ENCODE measurements at regions not wholly inside any gene's neighbourhood (a gene's known extent, or its start where the extent isn't known, plus 50 kb on each side); places are given as distances from the start of the nearest gene placed in this dataset.

DNA sequence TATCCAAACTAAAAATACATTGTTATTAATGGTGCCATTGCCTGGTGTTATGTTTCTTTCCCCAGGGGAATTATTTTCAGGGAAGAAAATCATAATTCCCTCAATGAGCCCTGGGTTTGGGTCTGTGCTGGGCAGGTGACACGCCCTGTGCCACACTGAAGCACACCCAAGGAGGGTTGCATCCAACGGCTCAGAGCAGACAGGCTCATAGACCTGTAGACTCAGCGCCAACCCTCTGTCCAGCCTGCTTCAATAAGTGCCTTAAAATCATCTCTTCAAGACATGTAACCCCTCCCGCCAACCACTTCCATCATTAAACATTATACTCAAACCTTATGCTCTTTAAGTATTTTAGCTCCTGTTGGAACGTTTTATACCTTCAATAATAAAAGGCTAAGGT is 225.3 kb upstream of the CDH4 start:
- Mint-ChIP-seq H3K4me1 (no peaks in the 10 kb centered on the region), H3K4me3 (no peak overlapping the region), H3K27ac (no peak overlapping the region), H3K36me3 (ENCODE audit: low read depth) (no peaks in the 10 kb centered on the region), H3K27me3 (ENCODE audit: low read depth, poor library complexity) (peaks cover 27% of the 10 kb centered on the region), H3K9me3 (peaks cover 16% of the 10 kb centered on the region)
- TF ChIP-seq, protein P1, sequence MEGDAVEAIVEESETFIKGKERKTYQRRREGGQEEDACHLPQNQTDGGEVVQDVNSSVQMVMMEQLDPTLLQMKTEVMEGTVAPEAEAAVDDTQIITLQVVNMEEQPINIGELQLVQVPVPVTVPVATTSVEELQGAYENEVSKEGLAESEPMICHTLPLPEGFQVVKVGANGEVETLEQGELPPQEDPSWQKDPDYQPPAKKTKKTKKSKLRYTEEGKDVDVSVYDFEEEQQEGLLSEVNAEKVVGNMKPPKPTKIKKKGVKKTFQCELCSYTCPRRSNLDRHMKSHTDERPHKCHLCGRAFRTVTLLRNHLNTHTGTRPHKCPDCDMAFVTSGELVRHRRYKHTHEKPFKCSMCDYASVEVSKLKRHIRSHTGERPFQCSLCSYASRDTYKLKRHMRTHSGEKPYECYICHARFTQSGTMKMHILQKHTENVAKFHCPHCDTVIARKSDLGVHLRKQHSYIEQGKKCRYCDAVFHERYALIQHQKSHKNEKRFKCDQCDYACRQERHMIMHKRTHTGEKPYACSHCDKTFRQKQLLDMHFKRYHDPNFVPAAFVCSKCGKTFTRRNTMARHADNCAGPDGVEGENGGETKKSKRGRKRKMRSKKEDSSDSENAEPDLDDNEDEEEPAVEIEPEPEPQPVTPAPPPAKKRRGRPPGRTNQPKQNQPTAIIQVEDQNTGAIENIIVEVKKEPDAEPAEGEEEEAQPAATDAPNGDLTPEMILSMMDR (IDR thresholded peaks at IDR 0.05) = no peak
- DNase-seq = no peak

DNA sequence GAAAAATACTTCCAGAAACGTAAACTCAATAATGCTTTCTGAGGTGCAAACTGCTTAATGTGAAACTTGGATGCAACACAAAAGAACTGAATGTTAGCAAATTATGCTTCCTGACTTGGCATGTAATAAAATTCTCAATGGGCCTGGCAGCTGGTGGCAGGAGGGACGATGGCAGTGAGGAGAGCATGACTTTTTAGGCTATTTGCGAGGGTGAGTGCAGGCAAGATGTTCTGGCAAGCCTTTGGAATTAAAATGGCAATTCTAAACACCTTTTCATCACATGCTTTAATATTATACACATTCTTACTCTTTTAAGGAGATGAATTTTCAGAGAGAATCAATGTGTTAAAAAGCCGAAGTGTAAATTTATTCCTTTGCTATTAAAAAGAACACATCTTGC is 224.8 kb upstream of the CDH4 start:
- H3K27me3 Mint-ChIP-seq (ENCODE audit: low read depth, poor library complexity) = peaks cover 26% of the 10 kb centered on the region
- peaks cover 16% of the 10 kb centered on the region for H3K9me3 Mint-ChIP-seq
- H3K36me3 Mint-ChIP-seq (ENCODE audit: low read depth) = no peaks in the 10 kb centered on the region
- H3K4me3 Mint-ChIP-seq = no peak overlapping the region
- no peak overlapping the region for H3K27ac Mint-ChIP-seq
- TF ChIP-seq, protein P1 (IDR thresholded peaks at IDR 0.05) = no peak
- no peaks in the 10 kb centered on the region for H3K4me1 Mint-ChIP-seq
- no peak for DNase-seq

DNA sequence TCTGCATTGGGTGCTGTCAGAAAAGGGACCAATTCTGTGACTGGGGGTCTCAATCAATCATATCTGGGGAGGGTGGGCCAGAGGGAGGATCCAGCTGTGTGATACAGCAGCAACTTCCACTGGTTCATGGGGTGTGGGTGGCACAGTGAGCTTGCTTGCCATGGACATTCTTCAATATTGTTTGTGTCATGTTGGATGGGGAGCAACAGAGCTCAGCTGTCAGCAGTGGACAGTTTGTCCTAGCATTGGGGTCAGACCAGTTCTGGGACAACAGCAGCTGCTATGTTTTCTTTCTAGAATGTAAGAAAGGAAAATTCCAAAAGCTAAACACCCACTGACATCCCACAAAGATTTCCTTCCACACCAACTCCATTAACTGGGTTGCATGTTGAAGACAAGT is 221.9 kb upstream of the CDH4 start:
- no peak for DNase-seq
- no peak overlapping the region for H3K27ac Mint-ChIP-seq
- TF ChIP-seq, protein P1 (IDR thresholded peaks at IDR 0.05) = no peak
- H3K27me3 Mint-ChIP-seq (ENCODE audit: low read depth, poor library complexity) = peaks cover 18% of the 10 kb centered on the region
- no peaks in the 10 kb centered on the region for H3K36me3 Mint-ChIP-seq (ENCODE audit: low read depth)
- H3K9me3 Mint-ChIP-seq = peaks cover 16% of the 10 kb centered on the region
- no peak overlapping the region for H3K4me3 Mint-ChIP-seq
- H3K4me1 Mint-ChIP-seq = no peaks in the 10 kb centered on the region

DNA sequence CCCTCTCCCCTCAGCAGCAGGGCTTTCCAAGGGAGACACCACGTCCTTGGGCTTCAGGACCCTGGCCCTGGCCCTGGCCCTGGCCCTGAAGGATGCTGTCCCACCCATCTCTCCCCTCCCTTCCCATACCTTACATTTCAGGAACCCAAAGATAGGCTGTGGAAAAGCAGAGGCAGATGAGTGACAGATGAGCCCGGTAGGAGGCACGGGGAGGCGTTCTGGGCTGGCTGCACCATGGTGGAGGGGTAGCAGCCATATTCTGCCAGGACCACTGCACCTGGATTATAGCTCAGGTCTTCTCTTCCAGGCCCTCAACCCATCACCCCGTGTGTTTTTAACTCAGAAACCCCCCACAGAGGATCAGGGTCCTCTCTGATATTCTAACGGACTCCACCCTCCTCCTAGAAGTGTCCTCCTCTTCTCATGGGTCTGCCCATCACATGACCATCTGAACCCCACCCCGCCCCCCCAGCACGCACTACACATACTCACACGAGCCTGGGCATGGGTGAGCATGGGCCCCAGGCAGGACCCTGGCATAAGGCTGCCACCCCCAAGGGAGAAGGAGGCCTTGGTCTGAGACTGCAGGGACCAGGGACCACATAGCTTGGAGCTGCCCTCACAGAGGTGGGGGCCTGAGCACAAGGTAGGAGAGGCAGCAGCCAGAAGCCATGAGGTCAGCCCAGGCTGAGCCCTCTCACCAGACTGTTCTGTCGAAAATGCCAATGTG is 220.8 kb upstream of the CDH4 start:
- no peak for DNase-seq
- H3K27ac Mint-ChIP-seq = no peak overlapping the region
- no peaks in the 10 kb centered on the region for H3K36me3 Mint-ChIP-seq (ENCODE audit: low read depth)
- peaks cover 16% of the 10 kb centered on the region for H3K9me3 Mint-ChIP-seq
- peaks cover 18% of the 10 kb centered on the region for H3K27me3 Mint-ChIP-seq (ENCODE audit: low read depth, poor library complexity)
- TF ChIP-seq, protein P1 (IDR thresholded peaks at IDR 0.05) = no peak
- H3K4me3 Mint-ChIP-seq = no peak overlapping the region
- no peaks in the 10 kb centered on the region for H3K4me1 Mint-ChIP-seq

DNA sequence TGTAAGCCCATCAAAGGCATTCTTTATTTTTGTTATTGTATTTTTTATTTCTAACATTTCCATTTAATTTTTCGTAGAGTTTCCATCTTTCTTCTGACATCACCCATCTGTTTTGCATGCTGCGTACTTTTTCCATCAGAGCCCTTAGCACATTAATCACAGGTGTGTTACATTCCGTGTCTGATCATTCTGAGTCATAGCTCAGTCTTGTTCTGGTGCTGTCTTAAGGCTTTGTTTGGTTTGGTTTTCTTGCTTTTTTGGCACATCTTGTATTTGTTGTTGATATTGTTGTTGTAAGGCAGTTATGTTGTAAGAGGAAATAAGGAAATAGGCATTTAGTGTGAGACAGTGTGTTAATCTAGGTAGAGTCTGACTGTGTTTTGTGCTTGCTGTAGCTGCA is 214.6 kb upstream of the CDH4 start:
- H3K27ac Mint-ChIP-seq = no peak overlapping the region
- H3K4me1 Mint-ChIP-seq = no peaks in the 10 kb centered on the region
- no peaks in the 10 kb centered on the region for H3K36me3 Mint-ChIP-seq (ENCODE audit: low read depth)
- TF ChIP-seq, protein P1 (IDR thresholded peaks at IDR 0.05) = no peak
- no peaks in the 10 kb centered on the region for H3K9me3 Mint-ChIP-seq
- no peak for DNase-seq
- H3K27me3 Mint-ChIP-seq (ENCODE audit: low read depth, poor library complexity) = peaks cover 15% of the 10 kb centered on the region
- no peak overlapping the region for H3K4me3 Mint-ChIP-seq

DNA sequence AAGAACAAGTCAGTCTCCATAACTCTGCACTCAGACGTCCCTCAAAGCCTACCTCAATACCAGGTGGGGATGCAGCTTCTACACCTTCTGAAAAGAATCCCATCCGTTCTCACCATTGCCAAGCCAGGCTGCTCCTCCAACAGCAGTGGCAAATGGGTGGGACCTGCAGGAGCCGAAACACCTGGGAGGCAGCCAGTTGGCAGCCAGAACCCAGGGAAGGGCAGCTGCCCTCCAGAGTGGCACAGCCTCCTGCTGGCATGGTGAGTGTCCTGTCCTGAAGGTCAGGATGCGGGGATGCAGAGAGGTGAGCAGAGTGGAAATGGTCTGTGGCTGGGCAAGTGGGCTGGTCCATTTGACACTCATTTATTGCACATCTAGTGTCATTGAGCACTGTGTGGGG is 210.6 kb upstream of the CDH4 start:
- H3K4me3 Mint-ChIP-seq = no peak overlapping the region
- H3K4me1 Mint-ChIP-seq = no peaks in the 10 kb centered on the region
- no peak for DNase-seq
- H3K27me3 Mint-ChIP-seq (ENCODE audit: low read depth, poor library complexity) = peaks cover 22% of the 10 kb centered on the region
- no peak overlapping the region for H3K27ac Mint-ChIP-seq
- H3K36me3 Mint-ChIP-seq (ENCODE audit: low read depth) = no peaks in the 10 kb centered on the region
- TF ChIP-seq, protein P1 (IDR thresholded peaks at IDR 0.05) = no peak
- H3K9me3 Mint-ChIP-seq = no peaks in the 10 kb centered on the region
